GM12875 (cell line): ENCODE measurements at regions not wholly inside any gene's neighbourhood (a gene's known extent, or its start where the extent isn't known, plus 50 kb on each side); places are given as distances from the start of the nearest gene placed in this dataset.

Experiments
- H3K4me3 ChIP-seq: one replicate; pipeline ENCODE4 v1.5.1; 2011; ENCODE audit warnings: low read depth, low read length, control low read depth
- TF ChIP-seq, protein P1 (sequence below): IDR thresholded peaks from 2 replicates; pipeline ENCODE4 v1.5.1; 2011; ENCODE audit warnings: low read depth, mild to moderate bottlenecking, control low read depth, inconsistent platforms, low read length, moderate library complexity, borderline replicate concordance; ENCODE audit not compliant: insufficient read depth

DNA sequence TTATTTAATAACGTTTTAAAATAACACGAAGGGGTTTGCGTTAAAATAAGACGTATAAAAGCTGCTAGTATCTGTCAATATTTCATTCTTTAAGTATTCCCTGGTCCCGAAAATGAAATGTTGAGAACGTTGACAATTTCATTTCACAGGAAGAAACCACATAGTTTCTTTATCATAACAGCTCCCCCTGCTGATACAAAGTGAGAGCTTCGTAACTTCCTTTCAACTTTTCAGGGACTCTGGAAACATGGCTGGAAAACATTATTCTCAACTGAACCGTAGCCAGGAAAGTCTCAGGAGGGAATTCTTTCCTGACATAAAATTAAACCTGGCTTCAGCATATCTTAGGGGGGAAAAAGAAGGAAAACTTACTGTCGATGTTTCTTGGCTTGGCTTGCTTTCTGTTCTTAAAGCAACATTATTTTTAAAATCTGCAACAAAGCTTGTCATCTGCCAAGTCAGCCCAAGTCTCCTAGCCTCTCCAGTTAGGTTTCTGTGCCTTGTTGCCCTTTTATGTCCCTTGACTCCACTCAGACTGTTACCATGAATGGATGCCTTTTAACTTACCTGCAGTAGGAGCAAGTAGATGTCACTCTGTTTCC, 122.9 kb upstream of the DAB2 start:
- TF ChIP-seq, protein P1, sequence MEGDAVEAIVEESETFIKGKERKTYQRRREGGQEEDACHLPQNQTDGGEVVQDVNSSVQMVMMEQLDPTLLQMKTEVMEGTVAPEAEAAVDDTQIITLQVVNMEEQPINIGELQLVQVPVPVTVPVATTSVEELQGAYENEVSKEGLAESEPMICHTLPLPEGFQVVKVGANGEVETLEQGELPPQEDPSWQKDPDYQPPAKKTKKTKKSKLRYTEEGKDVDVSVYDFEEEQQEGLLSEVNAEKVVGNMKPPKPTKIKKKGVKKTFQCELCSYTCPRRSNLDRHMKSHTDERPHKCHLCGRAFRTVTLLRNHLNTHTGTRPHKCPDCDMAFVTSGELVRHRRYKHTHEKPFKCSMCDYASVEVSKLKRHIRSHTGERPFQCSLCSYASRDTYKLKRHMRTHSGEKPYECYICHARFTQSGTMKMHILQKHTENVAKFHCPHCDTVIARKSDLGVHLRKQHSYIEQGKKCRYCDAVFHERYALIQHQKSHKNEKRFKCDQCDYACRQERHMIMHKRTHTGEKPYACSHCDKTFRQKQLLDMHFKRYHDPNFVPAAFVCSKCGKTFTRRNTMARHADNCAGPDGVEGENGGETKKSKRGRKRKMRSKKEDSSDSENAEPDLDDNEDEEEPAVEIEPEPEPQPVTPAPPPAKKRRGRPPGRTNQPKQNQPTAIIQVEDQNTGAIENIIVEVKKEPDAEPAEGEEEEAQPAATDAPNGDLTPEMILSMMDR, result peak; percentile 44; the same call in 1 of the 2 replicates
- H3K4me3 ChIP-seq, result no peak overlapping the region

DNA sequence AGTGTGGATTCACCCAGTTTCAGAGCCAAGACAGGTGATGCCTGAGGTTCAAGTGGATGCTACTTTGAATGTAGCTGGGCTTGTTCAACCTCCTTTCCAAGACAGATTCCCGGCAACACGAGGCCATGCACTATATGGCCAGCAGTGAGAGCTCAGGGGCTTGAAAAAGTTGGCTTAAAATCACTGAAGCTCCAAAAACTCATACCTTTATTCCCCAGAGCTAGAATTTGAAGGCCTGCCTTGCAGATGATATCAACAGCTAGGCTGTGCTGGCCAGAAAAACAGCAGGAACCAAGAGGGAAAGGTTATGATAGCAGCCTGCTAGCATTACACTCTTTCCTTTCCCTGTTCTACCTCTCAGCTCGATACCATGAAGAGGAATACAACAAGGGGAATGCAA, 120.2 kb upstream of the DAB2 start:
- TF ChIP-seq, protein P1, result no peak
- H3K4me3 ChIP-seq, result no peak overlapping the region

- TF ChIP-seq, protein P1, result no peak
- H3K4me3 ChIP-seq, result no peak overlapping the region
Measured at GRCh38 chr5:39543335-39543734, 118.6 kb upstream of the DAB2 start.

DNA sequence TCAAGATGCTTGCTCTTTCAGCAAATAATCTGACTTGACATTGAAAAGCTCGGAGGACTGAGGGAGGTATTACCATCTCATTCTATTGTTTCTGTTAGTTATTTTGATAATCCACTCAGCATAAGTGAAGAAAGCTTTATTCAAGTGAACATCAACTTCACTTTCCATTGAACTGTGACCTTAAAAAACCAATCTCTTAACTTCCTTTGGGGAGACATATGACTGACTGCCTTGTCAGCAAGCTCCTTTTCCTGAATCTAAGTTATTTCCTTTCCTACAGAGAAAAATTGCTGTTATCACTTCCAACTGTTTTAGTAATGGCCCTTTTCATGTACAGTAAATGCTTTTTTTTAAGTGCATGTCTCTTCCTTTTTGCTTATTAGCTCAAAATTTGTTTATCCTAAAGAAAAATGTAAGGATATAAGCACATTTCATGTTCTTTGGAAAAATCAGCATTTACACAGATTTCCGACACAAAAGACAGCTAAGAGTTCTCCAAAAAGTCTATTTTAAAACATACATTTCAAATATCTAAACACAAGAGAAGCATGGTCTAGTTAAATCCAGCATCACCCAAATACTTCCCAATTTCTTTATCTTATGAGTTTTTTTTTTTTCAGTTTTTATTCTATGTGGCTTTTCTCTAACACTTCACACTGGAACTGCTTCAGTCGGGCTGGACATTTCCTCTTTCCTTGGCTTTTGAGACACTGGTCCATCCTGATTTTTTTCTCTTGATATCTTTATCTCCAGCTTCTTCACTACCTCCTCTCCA, 117.9 kb upstream of the DAB2 start:
- no peak overlapping the region for H3K4me3 ChIP-seq
- TF ChIP-seq, protein P1, result no peak

DNA sequence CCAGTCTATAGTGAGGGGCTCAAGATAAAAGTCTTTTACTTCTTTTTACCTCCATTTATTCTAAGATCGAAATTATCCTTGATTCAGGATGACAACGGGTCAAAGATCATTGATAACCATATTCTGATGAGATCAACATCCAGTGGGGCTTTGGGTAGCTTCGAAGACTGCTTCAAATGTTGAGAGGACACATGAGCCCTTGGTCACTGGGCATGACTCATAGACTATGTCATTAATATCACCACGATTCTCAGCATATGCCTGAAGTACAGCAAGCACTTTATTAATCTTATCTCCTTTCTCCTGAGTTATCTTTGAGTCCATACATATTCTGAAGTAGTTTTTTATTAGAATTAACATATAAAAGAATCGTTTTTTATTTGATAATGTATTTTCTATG, 117.1 kb upstream of the DAB2 start:
- TF ChIP-seq, protein P1, result no peak
- H3K4me3 ChIP-seq, result no peak overlapping the region

DNA sequence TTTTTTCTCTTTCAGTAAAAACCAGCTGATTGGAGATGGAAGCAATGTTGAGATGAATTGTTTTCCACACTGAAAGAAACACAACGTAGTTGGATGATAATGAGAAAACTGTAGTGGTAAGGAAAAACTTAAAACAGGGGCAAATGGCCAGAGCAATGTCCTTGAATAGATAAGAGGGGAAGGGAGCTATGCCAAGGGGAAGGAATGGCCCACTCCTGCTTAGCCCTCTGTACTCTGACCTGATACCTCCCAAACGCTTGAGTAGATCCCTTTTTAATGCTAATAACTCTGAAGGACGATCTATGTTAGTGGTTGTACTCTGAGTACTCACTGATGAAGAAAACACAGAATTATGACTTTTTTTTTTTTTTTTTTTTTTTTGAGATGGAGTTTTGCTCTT, 114.7 kb upstream of the DAB2 start:
- H3K4me3 ChIP-seq, result no peak overlapping the region
- TF ChIP-seq, protein P1, result no peak

DNA sequence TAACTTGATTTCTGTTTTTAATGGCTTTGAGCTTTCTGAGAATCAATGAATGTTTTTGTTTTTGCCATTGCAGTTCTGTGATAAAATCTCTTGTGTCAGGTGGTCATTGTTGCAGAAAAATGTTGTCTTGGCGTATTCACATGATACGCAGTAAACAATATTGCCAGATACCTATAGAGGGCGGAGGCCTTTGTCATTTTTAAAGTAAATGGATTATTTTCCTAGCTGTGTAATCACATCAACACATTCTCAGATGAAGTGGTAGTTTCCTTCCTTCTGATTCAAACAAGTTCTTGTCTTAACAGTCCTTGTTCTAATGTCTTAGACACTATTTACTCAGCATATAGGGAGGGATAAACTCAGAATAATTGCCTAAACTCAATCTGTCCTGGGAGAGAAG, 109.9 kb upstream of the DAB2 start:
- no peak overlapping the region for H3K4me3 ChIP-seq
- TF ChIP-seq, protein P1, result no peak
